GM18858 (cell line): ENCODE measurements at regions not wholly inside any gene's neighbourhood (a gene's known extent, or its start where the extent isn't known, plus 50 kb on each side); places are given as distances from the start of the nearest gene placed in this dataset.

Experiments used
- ATAC-seq: cut with Tn5 transposase; IDR thresholded peaks from one replicate; pipeline ENCODE4 v1.9.1; 2021; ENCODE audit not compliant: unreplicated experiment

- ATAC-seq: no peak
These were observed 182.7 kb upstream of the HHIP start for GRCh38 chr4:144463236-144463635.

GRCh38 chr4:144463896-144464295 lies 182.1 kb upstream of the HHIP start:
- no peak for ATAC-seq

- ATAC-seq: no peak
These were observed 180.4 kb upstream of the HHIP start for GRCh38 chr4:144465546-144465945.

GRCh38 chr4:144480068-144480467 lies 165.9 kb upstream of the HHIP start:
- no peak for ATAC-seq

GRCh38 chr4:144489831-144490230 lies 156.1 kb upstream of the HHIP start:
- ATAC-seq: no peak

- ATAC-seq: no peak
These were observed 151.7 kb upstream of the HHIP start for GRCh38 chr4:144494280-144494679.

GRCh38 chr4:144495944-144496343 lies 150.0 kb upstream of the HHIP start:
- no peak for ATAC-seq

- ATAC-seq: peak; percentile 94
These were observed 146.2 kb upstream of the HHIP start for GRCh38 chr4:144499777-144500176.

- ATAC-seq: no peak
These were observed 144.7 kb upstream of the HHIP start for GRCh38 chr4:144501231-144501780.

GRCh38 chr4:144504883-144505282 lies 141.1 kb upstream of the HHIP start:
- no peak for ATAC-seq

GRCh38 chr4:144507311-144508101 lies 138.4 kb upstream of the HHIP start:
- no peak for ATAC-seq

- no peak for ATAC-seq
These were observed 136.6 kb upstream of the HHIP start for GRCh38 chr4:144509088-144510015.

- ATAC-seq: no peak
These were observed 131.2 kb upstream of the HHIP start for GRCh38 chr4:144514736-144515135.

- ATAC-seq: no peak
These were observed 127.6 kb upstream of the HHIP start for GRCh38 chr4:144518181-144518895.

GRCh38 chr4:144531841-144532240 lies 114.1 kb upstream of the HHIP start:
- no peak for ATAC-seq

- peak; percentile 99 for ATAC-seq
These were observed 98.2 kb upstream of the HHIP start for GRCh38 chr4:144547678-144548298.

- no peak for ATAC-seq
These were observed 89.3 kb upstream of the HHIP start for GRCh38 chr4:144556636-144557035.

- ATAC-seq: no peak
These were observed 88.6 kb upstream of the HHIP start for GRCh38 chr4:144557404-144557803.

- no peak for ATAC-seq
These were observed 83.8 kb upstream of the HHIP start for GRCh38 chr4:144562019-144562705.

GRCh38 chr4:144564358-144564757 lies 81.6 kb upstream of the HHIP start:
- peak; percentile 57 for ATAC-seq
